ENCODE measurements at regions not wholly inside any gene's neighbourhood (a gene's known extent, or its start where the extent isn't known, plus 50 kb on each side); places are given as distances from the start of the nearest gene placed in this dataset.
A peak's percentile ranks its signal among the peaks of the same experiment; 100 is the strongest.
"Not testable (repeated sequence)": the region's sequence is repeated elsewhere in the genome, so short reads cannot be mapped to it uniquely, and the experiment has no call there.

GRCh38 chr12:46619474-46619873 is 206.3 kb downstream of the SLC38A4 start:
- not testable (repeated sequence) for DNase-seq (ENCODE audit: low spot score)

DNA sequence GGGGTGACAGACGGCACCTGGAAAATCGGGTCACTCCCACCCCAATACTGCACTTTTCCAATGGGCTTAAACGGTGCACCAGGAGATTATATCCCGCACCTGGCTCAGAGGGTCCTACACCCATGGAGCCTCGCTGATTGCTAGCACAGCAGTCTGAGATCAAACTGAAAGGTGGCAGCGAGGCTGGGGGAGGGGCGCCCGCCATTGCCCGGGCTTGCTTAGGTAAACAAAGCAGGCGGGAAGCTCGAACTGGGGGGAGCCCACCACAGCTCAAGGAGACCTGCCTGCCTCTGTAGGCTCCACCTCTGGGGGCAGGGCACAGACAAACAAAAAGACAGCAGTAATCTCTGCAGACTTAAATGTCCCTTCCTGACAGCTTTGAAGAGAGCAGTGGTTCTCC is 208.1 kb downstream of the SLC38A4 start:
- DNase-seq (ENCODE audit: low spot score): not testable (repeated sequence)

- peak; percentile 59 for DNase-seq (ENCODE audit: low spot score)
Measured at GRCh38 chr12:46617167-46617566, 208.6 kb downstream of the SLC38A4 start.

GRCh38 chr12:46610754-46611153 is 215.0 kb downstream of the SLC38A4 start:
- DNase-seq (ENCODE audit: low spot score): no peak

DNA sequence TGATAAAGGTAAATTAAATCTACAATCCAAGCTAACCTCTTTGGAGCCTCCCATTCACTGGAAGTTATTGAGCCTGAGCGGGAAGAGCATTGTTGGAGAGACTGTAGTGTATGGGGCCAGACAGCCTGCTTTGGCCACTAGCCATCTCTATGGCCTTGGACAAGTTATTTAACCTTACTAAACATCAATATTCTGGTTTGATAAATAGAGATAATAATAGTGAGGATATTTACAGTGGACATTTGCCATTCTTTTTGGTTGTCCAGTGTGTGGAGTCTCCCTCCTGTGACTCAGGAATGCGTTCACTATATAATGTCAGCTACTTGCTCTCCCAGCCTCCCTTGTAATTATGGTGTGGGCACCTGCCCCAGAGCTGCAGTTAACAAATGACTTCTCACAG is 216.1 kb downstream of the SLC38A4 start:
- DNase-seq (ENCODE audit: low spot score): no peak

- no peak for DNase-seq (ENCODE audit: low spot score)
Measured at GRCh38 chr12:46609273-46609623, 216.5 kb downstream of the SLC38A4 start.

DNA sequence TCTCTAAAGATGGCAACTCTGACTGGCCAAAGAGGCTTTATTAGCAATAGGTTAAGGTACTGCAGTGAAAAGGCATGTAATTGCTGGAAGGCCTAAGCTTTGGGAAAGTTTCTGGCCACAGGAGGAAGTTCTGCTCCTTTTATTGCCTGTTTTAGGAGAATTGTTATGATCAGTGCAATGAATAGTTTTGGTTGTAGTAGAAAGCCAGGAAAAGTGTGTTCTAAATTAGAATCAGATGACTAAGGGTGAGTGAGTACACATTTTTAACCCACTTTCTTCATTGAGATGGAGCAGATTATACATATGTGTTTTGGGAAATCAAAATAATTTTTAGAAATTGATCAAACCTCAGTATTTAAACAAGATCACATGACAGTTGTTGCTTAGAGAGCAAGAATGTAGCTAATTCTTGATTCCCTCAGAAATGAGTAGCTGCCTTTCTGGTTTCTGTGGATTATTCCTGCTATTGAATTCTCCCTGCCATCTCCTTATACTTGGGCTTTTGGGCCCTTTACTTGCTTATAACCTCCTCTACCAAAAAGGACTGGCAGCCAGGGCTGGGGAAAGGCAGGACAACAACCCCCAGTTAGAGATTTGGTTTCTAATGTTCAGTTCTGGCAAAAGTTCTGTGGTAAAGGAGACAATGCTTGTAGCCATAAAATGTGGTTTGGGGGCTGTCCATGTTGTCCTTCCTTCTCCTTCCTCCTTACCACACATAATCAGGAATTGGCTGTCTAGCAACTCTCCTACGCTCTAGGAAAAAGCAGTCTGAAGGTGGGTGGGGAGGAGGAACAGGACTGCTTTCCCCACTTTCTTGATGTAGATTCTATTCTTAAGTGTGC is 217.1 kb downstream of the SLC38A4 start:
- DNase-seq (ENCODE audit: low spot score): peak; percentile 26

- no peak for DNase-seq (ENCODE audit: low spot score)
Measured at GRCh38 chr12:46604684-46605083, 221.1 kb downstream of the SLC38A4 start.

GRCh38 chr12:46603776-46604456 is 221.9 kb downstream of the SLC38A4 start:
- DNase-seq (ENCODE audit: low spot score): no peak

DNA sequence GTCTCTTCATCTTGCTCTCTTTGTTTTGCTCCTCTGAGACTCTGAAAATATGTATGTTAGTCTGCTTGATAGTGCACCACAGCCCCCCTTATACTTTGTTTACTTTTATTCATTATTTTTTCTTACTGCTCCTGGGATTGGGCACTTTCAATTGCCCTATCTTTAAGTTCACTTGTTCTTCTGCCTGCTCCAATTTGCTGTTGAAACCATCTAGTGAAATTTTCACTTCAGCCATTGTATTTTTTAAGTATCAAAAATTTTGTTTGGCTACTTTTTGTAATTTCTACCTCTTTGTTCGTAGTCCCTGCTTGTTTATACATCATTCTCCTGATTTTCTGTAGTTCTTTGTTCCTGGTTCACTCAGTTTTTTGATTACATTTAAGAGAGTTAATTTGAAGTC is 223.3 kb downstream of the SLC38A4 start:
- DNase-seq (ENCODE audit: low spot score): no peak

- DNase-seq (ENCODE audit: low spot score): no peak
Measured at GRCh38 chr12:46590991-46591703, 218.6 kb upstream of the SLC38A2 start.

DNA sequence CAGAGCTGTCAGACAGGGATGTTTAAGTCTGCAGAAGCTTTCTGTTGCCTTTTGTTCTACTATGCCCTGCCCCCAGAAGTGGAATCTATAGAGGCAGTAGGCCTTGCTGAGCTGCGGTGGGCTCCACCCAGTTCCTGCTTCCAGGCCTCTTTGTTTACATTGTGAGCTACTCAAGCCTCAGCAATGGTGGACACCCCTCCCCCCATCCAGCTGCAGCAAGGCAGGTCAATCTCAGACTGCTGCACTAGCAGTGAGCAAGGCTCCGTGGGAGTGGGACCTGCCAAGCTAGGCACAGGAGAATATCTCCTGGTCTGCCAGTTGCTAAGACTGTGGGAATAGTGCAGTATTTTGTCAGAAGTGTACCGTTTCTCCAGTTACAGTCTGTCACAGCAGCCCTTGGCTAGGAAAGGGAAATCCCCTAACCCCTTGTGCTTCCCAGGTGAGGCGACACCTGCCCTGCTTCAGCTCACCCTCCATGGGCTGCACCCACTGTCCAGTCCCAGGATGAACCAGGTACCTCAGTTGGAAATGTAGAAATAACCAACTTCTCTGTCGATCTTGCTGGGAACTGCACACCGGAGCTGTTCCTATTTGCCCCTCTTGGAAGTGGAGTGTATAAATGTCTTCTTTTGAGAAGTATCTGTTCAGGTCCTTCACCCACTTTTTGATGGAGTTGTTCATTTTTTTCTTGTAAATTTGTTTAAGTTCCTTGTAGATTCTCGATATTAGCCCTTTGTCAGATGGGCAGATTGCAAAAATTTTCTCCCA is 213.5 kb upstream of the SLC38A2 start:
- peak; percentile 6 for DNase-seq (ENCODE audit: low spot score)

DNA sequence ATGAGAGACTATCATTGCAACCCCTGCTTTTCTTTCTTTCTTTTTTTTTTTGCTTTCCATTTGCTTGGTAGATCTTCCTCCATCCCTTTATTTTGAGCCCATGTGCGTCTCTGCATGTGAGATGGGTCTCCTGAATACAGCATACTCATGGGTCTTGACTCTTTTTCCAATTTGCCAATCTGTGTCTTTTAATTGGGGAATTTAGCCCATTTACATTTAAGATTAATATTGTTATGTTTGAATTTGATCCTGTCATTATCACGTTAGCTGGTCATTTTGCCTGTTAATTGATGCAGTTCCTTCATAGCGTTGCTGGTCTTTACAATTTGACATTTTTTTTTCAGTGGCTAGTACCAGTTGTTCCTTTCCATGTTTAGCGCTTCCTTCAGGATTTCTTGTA is 211.5 kb upstream of the SLC38A2 start:
- not testable (repeated sequence) for DNase-seq (ENCODE audit: low spot score)

GRCh38 chr12:46581990-46582389 is 209.4 kb upstream of the SLC38A2 start:
- not testable (repeated sequence) for DNase-seq (ENCODE audit: low spot score)

GRCh38 chr12:46580445-46580844 is 207.9 kb upstream of the SLC38A2 start:
- no peak for DNase-seq (ENCODE audit: low spot score)

GRCh38 chr12:46579474-46579873 is 206.9 kb upstream of the SLC38A2 start:
- DNase-seq (ENCODE audit: low spot score): no peak

GRCh38 chr12:46578190-46578982 is 205.8 kb upstream of the SLC38A2 start:
- no peak for DNase-seq (ENCODE audit: low spot score)

- no peak for DNase-seq (ENCODE audit: low spot score)
Measured at GRCh38 chr12:46577063-46577776, 204.6 kb upstream of the SLC38A2 start.

GRCh38 chr12:46574847-46575246 is 202.3 kb upstream of the SLC38A2 start:
- no peak for DNase-seq (ENCODE audit: low spot score)

DNA sequence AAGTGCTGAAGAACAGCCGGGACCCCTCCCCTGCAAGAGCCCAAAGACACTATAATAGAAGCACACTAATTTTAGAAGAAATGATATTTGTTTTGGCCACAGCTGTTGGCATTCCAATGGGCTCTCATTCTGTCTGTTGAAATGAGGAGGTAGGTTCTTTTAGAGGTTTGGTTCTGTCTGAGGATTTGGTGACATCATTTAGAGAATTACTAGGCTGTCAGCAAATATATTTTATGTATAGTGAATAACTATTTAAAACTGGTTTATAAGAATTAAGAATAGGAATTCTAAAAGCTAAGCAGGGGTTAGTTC is 200.7 kb upstream of the SLC38A2 start:
- no peak for DNase-seq (ENCODE audit: low spot score)
